ENCODE measurements at regions not wholly inside any gene's neighbourhood (a gene's known extent, or its start where the extent isn't known, plus 50 kb on each side); places are given as distances from the start of the nearest gene placed in this dataset.

DNA sequence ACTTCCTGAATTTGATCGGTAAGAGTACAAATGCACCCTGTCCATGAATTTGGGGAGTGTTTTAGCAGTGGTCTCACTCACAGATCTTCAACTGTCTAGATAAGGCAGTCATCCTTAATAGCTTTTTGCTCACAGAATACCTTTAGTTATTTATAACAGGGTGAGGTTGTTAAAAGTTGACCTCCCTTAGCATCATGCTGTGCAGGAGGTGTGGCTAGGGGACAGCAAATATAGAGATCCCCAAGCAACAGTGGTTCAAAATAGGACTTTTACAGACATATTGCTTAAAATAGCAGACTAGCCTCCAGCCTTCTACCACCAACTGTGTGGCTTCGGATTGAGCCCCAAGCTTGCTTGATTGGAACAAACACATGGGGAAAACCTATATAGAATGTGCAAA, 724.4 kb downstream of the TLE1 start:
- TF ChIP-seq POLR2A (IDR thresholded peaks at IDR 0.05; ENCODE audit: extremely low read depth, insufficient read length) (no peak), CTCF (IDR thresholded peaks at IDR 0.05; ENCODE audit: low read depth, low read length) (no peak), MAX (IDR thresholded peaks at IDR 0.05; ENCODE audit: low read depth, low read length) (no peak), MYC (IDR thresholded peaks at IDR 0.05; ENCODE audit: low read depth, low read length) (no peak)
